IMR-90 (cell line): ENCODE measurements at regions not wholly inside any gene's neighbourhood (a gene's known extent, or its start where the extent isn't known, plus 50 kb on each side); places are given as distances from the start of the nearest gene placed in this dataset.

Experiments
- ATAC-seq: fragments of 200-7000 bp; cut with Tn5 transposase; 2 replicates; pipeline ENCODE4 v1.9.1; 2020; ENCODE audit warnings: low read depth, mild to moderate bottlenecking, moderate library complexity
- BruUV-seq: library from RNA; stranded (reverse); fragments of 400-500 nt; replicated peaks from 2 replicates; lab custom pipeline; 2021; lab: Mats Ljungman, UMichigan
- CTCF ChIA-PET: fragments of 300-600 bp; formaldehyde crosslinking; extraction: SDS; loops from one replicate; lab custom pipeline; 2021; ENCODE audit warnings: antibody characterized with exemption; lab: Yijun Ruan, JAX
- POLR2A ChIA-PET: fragments of 300-600 bp; sonication (Branson Sonifier 250); formaldehyde crosslinking; loops from one replicate; lab custom pipeline; 2022; ENCODE audit warnings: antibody characterized with exemption; ENCODE audit not compliant: unreplicated experiment; lab: Charles Lee
- DNase-seq: peaks from one replicate; pipeline ENCODE4 v3.0.0; 2013
- H2AFZ ChIP-seq: replicated peaks from 2 replicates; pipeline ENCODE3; 2013; ENCODE audit warnings: low read length, mild to moderate bottlenecking; ENCODE audit not compliant: poor library complexity
- H2AK5ac ChIP-seq: 2 replicates; pipeline ENCODE4 v1.6.1; 2013; ENCODE audit warnings: low read depth, low read length, inconsistent platforms
- H2AK9ac ChIP-seq: replicated peaks from 2 replicates; pipeline ENCODE3; 2013; ENCODE audit warnings: mild to moderate bottlenecking, low read depth, low read length, moderate library complexity; ENCODE audit not compliant: poor library complexity
- H2BK120ac ChIP-seq: 2 replicates; pipeline ENCODE4 v1.6.1; 2013; ENCODE audit warnings: low read depth, low read length, inconsistent platforms
- H2BK15ac ChIP-seq: 3 replicates; pipeline ENCODE4 v1.6.1; 2013; ENCODE audit warnings: low read depth, low read length, inconsistent platforms
- H2BK20ac ChIP-seq: 2 replicates; pipeline ENCODE4 v1.6.1; 2013; ENCODE audit warnings: low read depth, mild to moderate bottlenecking, inconsistent platforms, low read length, moderate library complexity
- H2BK5ac ChIP-seq: 2 replicates; pipeline ENCODE4 v1.6.1; 2013; ENCODE audit warnings: mild to moderate bottlenecking, low read depth, low read length, inconsistent platforms; ENCODE audit not compliant: poor library complexity, severe bottlenecking
- H3K14ac ChIP-seq: replicated peaks from 2 replicates; pipeline ENCODE4 v1.6.1; 2013; ENCODE audit warnings: low read depth, low read length, inconsistent platforms
- H3K18ac ChIP-seq: 2 replicates; pipeline ENCODE4 v1.6.1; 2013; ENCODE audit warnings: low read depth, low read length, control low read depth
- H3K23ac ChIP-seq: 2 replicates; pipeline ENCODE4 v1.6.1; 2013; ENCODE audit warnings: low read depth, low read length, inconsistent platforms
- H3K27ac ChIP-seq: 2 replicates; pipeline ENCODE4 v1.5.1; 2013; ENCODE audit warnings: mild to moderate bottlenecking, control low read depth, low read length; ENCODE audit not compliant: insufficient read depth
- H3K27me3 ChIP-seq: 2 replicates; pipeline ENCODE4 v1.6.1; 2013; ENCODE audit warnings: low read length; ENCODE audit not compliant: control insufficient read depth, insufficient read depth
- H3K36me3 ChIP-seq: 2 replicates; pipeline ENCODE4 v1.6.1; 2013; ENCODE audit warnings: low read length, mixed read lengths; ENCODE audit not compliant: control insufficient read depth, insufficient read depth
- H3K4ac ChIP-seq: 2 replicates; pipeline ENCODE4 v1.6.1; 2013; ENCODE audit warnings: low read depth, low read length, inconsistent platforms
- H3K4me1 ChIP-seq: 2 replicates; pipeline ENCODE4 v1.6.1; 2013; ENCODE audit warnings: low read length, mixed read lengths; ENCODE audit not compliant: control insufficient read depth, insufficient read depth
- H3K4me2 ChIP-seq: 2 replicates; pipeline ENCODE4 v1.6.1; 2013; ENCODE audit warnings: low read depth, mild to moderate bottlenecking, control low read depth, low read length, moderate library complexity
- H3K4me3 ChIP-seq: 2 replicates; pipeline ENCODE4 v1.5.1; 2013; ENCODE audit warnings: low read depth, mild to moderate bottlenecking, control low read depth, low read length, moderate library complexity; ENCODE audit not compliant: insufficient read depth
- H3K56ac ChIP-seq: 2 replicates; pipeline ENCODE4 v1.6.1; 2013; ENCODE audit warnings: low read length, inconsistent platforms; ENCODE audit not compliant: insufficient read depth; ENCODE audit errors: extremely low read depth
- H3K79me1 ChIP-seq, 2 experiments: 2 replicates each; pipeline ENCODE4 v1.6.1; 2013; ENCODE audit warnings: low read length in 2 of 2, inconsistent platforms in 1 of 2, low read depth in 1 of 2
- H3K9ac ChIP-seq: 2 replicates; pipeline ENCODE4 v1.6.1; 2013; ENCODE audit warnings: low read depth, low read length, control low read depth
- H3K9me1 ChIP-seq: 2 replicates; pipeline ENCODE4 v1.6.1; 2013; ENCODE audit warnings: low read length, inconsistent platforms; ENCODE audit not compliant: insufficient read depth
- H3K9me3 ChIP-seq: 2 replicates; pipeline ENCODE4 v1.6.1; 2013; ENCODE audit warnings: low read length; ENCODE audit not compliant: control insufficient read depth, insufficient read depth
- H4K20me1 ChIP-seq: 2 replicates; pipeline ENCODE4 v1.6.1; 2013; ENCODE audit warnings: low read length, inconsistent platforms; ENCODE audit not compliant: insufficient read depth
- H4K5ac ChIP-seq: 2 replicates; pipeline ENCODE4 v1.6.1; 2013; ENCODE audit warnings: mild to moderate bottlenecking, low read depth, low read length, control low read depth
- H4K8ac ChIP-seq, 2 experiments: 2 replicates each; pipeline ENCODE4 v1.6.1; 2013; ENCODE audit warnings: low read depth in 2 of 2, low read length in 2 of 2, control low read depth in 1 of 2, inconsistent platforms in 1 of 2
- H4K91ac ChIP-seq: 2 replicates; pipeline ENCODE4 v1.6.1; 2013; ENCODE audit warnings: low read depth, low read length, inconsistent platforms; ENCODE audit not compliant: insufficient read depth
- BHLHE40 ChIP-seq: fragments of 150-350 bp; IDR thresholded peaks from 2 replicates; pipeline ENCODE4 v1.6.1; 2016; ENCODE audit warnings: mild to moderate bottlenecking, low read depth, low read length
- CEBPB ChIP-seq: IDR thresholded peaks from 2 replicates; pipeline ENCODE4 v1.6.1; 2012; ENCODE audit warnings: low read depth, low read length, improper control_type of control experiment
- CHD1 ChIP-seq: IDR thresholded peaks from 2 replicates; pipeline ENCODE4 v1.6.1; 2012; ENCODE audit warnings: low read depth, low read length, improper control_type of control experiment
- FOS ChIP-seq: fragments of 150-350 bp; IDR thresholded peaks from 2 replicates; pipeline ENCODE4 v1.6.1; 2016; ENCODE audit warnings: low read depth, low read length
- MAFK ChIP-seq: IDR thresholded peaks from 2 replicates; pipeline ENCODE4 v1.6.1; 2012; ENCODE audit warnings: low read depth, low read length, improper control_type of control experiment
- MAZ ChIP-seq: IDR thresholded peaks from 2 replicates; pipeline ENCODE4 v1.6.1; 2012; ENCODE audit warnings: low read depth, mild to moderate bottlenecking, low read length, improper control_type of control experiment, moderate library complexity, borderline replicate concordance
- MXI1 ChIP-seq: IDR thresholded peaks from 2 replicates; pipeline ENCODE4 v1.6.1; 2012; ENCODE audit warnings: low read depth, mild to moderate bottlenecking, low read length, moderate library complexity, borderline replicate concordance
- NFE2L2 ChIP-seq: fragments of 150-350 bp; IDR thresholded peaks from 2 replicates; pipeline ENCODE4 v1.6.1; 2016; ENCODE audit warnings: low read depth, mild to moderate bottlenecking, low read length
- POLR2A ChIP-seq: IDR thresholded peaks from 2 replicates; pipeline ENCODE4 v1.6.1; 2012; ENCODE audit warnings: mild to moderate bottlenecking, low read depth, low read length
- RAD21 ChIP-seq: IDR thresholded peaks from 2 replicates; pipeline ENCODE4 v1.6.1; 2012; ENCODE audit warnings: low read length, improper control_type of control experiment
- RCOR1 ChIP-seq: IDR thresholded peaks from 2 replicates; pipeline ENCODE4 v1.6.1; 2012; ENCODE audit warnings: mild to moderate bottlenecking, low read length, improper control_type of control experiment; ENCODE audit not compliant: insufficient replicate concordance
- RFX5 ChIP-seq: IDR thresholded peaks from 2 replicates; pipeline ENCODE4 v1.8.0; 2012; ENCODE audit warnings: low read depth, mild to moderate bottlenecking, low read length, moderate library complexity
- SMC3 ChIP-seq: fragments of 150-350 bp; IDR thresholded peaks from 2 replicates; pipeline ENCODE4 v1.6.1; 2016; ENCODE audit warnings: low read depth, mild to moderate bottlenecking, antibody characterized with exemption, low read length, moderate library complexity
- WGBS, 2 experiments: methylation state at CpG; one replicate each; pipeline versions ENCODE4 v1.1.5 to v1.1.7; 2013; ENCODE audit warnings: missing lambda C conversion rate in 2 of 2; ENCODE audit not compliant: insufficient read length in 1 of 2; ENCODE audit errors: extremely low coverage in 2 of 2; 5-methylcytosine and 5-hydroxymethylcytosine counted together
- dilution Hi-C: fragments of 300-500 bp; cut with HindIII; formaldehyde crosslinking; loops from one replicate; pipeline ENCODE4 v1.14.3; 2018; ENCODE audit warnings: low sequenced_read_pairs; ENCODE audit not compliant: unreplicated experiment
- in situ Hi-C: fragments of 300-500 bp; cut with MboI; formaldehyde crosslinking; loops from 3 replicates; pipeline ENCODE4 v1.14.3; 2019; ENCODE audit warnings: low sequenced_read_pairs, inconsistent platforms, mixed read lengths
- intact Hi-C: fragments of 100-400 bp; cut with micrococcal nuclease; formaldehyde crosslinking; loops from 2 replicates; pipeline ENCODE4 v1.10.0; 2022
- TF ChIP-seq, protein P1 (sequence below): fragments of 150-350 bp; IDR thresholded peaks from 2 replicates; pipeline ENCODE4 v1.6.1; 2017; ENCODE audit warnings: mild to moderate bottlenecking, antibody characterized with exemption, low read length, low read depth
- TF ChIP-seq, protein P2 (sequence below): conservative IDR thresholded peaks from 2 replicates; pipeline ENCODE4 v1.5.1; 2012; ENCODE audit warnings: mild to moderate bottlenecking, low read depth, low read length, improper control_type of control experiment
- TF ChIP-seq, protein P3 (sequence below): fragments of 150-350 bp; IDR thresholded peaks from 2 replicates; pipeline ENCODE4 v1.6.1; 2016; ENCODE audit warnings: low read depth, mild to moderate bottlenecking, low read length, moderate library complexity, borderline replicate concordance

DNA sequence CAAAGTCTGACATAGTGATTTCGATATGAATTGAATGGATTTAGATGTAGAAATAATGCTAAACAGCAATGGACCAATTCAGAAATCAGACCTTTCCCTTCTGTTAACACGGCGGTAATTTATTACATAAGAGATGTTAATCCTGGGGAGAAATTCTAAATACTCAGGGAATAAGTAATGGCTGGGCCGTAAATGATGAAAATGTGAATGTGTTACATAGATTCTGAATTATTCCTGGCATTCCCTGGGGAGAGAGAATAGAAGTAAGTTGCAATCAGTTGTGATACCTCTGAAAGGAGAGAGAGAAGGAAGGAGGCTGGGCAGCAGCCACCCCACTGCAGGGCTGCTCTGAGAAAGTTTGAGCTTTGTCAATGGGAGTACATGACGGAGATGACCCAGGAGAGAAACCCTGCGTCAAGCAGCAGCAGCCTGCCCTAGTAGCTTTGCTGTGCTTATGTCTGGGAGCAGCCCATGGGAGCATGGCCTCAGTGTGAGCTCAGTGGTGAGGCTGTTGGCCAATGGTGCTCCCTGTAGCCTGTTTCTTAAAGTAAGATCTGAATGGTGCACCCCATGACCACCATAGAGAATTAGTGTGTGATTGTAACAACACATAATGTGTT lies 420.1 kb downstream of the MTRR start:
- no peak overlapping the region for H3K4me3 ChIP-seq
- no peak overlapping the region for H3K14ac ChIP-seq
- no peak overlapping the region for H2BK120ac ChIP-seq
- H2AFZ ChIP-seq, result no peak overlapping the region
- in situ Hi-C loops (no loop called here), dilution Hi-C loops (no loop called here), intact Hi-C loops (no loop called here)
- no TSS peak for BruUV-seq
- WGBS, 2 experiments, result 46% methylated on average over 2 of the region's 6 CpGs; no CpG with 5 or more reads in 1 of the 2 experiments
- H3K56ac ChIP-seq, result no peak overlapping the region
- H2AK5ac ChIP-seq, result no peak overlapping the region
- H3K79me1 ChIP-seq, result no peaks in the 10 kb centered on the region
- no peaks in the 10 kb centered on the region for H3K9me3 ChIP-seq
- H3K27ac ChIP-seq, result no peak overlapping the region
- no peak overlapping the region for H4K5ac ChIP-seq
- H3K36me3 ChIP-seq, result no peaks in the 10 kb centered on the region
- H2AK9ac ChIP-seq, result no peak overlapping the region
- CTCF ChIA-PET, result no interaction called here
- H3K9me1 ChIP-seq, result no peaks in the 10 kb centered on the region
- no peaks in the 10 kb centered on the region for H3K27me3 ChIP-seq
- H2BK15ac ChIP-seq, result no peak overlapping the region
- H4K20me1 ChIP-seq, result no peaks in the 10 kb centered on the region
- no peak overlapping the region for H3K4ac ChIP-seq
- no peak overlapping the region for H4K91ac ChIP-seq
- H2BK5ac ChIP-seq, result no peak overlapping the region
- DNase-seq, result no peak
- H3K18ac ChIP-seq, result no peak overlapping the region
- H3K23ac ChIP-seq, result no peak overlapping the region
- TF ChIP-seq, protein P1, sequence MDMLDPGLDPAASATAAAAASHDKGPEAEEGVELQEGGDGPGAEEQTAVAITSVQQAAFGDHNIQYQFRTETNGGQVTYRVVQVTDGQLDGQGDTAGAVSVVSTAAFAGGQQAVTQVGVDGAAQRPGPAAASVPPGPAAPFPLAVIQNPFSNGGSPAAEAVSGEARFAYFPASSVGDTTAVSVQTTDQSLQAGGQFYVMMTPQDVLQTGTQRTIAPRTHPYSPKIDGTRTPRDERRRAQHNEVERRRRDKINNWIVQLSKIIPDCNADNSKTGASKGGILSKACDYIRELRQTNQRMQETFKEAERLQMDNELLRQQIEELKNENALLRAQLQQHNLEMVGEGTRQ, result no peak
- TF ChIP-seq NFE2L2 (no peak), SMC3 (no peak), MAZ (no peak), FOS (no peak), MXI1 (no peak), RCOR1 (no peak), CEBPB (no peak), BHLHE40 (no peak), RAD21 (no peak), RFX5 (no peak), MAFK (no peak), CHD1 (no peak), POLR2A (no peak)
- TF ChIP-seq, protein P2, sequence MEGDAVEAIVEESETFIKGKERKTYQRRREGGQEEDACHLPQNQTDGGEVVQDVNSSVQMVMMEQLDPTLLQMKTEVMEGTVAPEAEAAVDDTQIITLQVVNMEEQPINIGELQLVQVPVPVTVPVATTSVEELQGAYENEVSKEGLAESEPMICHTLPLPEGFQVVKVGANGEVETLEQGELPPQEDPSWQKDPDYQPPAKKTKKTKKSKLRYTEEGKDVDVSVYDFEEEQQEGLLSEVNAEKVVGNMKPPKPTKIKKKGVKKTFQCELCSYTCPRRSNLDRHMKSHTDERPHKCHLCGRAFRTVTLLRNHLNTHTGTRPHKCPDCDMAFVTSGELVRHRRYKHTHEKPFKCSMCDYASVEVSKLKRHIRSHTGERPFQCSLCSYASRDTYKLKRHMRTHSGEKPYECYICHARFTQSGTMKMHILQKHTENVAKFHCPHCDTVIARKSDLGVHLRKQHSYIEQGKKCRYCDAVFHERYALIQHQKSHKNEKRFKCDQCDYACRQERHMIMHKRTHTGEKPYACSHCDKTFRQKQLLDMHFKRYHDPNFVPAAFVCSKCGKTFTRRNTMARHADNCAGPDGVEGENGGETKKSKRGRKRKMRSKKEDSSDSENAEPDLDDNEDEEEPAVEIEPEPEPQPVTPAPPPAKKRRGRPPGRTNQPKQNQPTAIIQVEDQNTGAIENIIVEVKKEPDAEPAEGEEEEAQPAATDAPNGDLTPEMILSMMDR, result no peak
- TF ChIP-seq, protein P3, sequence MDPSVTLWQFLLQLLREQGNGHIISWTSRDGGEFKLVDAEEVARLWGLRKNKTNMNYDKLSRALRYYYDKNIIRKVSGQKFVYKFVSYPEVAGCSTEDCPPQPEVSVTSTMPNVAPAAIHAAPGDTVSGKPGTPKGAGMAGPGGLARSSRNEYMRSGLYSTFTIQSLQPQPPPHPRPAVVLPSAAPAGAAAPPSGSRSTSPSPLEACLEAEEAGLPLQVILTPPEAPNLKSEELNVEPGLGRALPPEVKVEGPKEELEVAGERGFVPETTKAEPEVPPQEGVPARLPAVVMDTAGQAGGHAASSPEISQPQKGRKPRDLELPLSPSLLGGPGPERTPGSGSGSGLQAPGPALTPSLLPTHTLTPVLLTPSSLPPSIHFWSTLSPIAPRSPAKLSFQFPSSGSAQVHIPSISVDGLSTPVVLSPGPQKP, result no peak
- no peak for ATAC-seq
- POLR2A ChIA-PET, result no interaction called here
- H4K8ac ChIP-seq, result no peak overlapping the region
- H2BK20ac ChIP-seq, result no peak overlapping the region
- H3K9ac ChIP-seq, result no peak overlapping the region
- no peak overlapping the region for H3K4me2 ChIP-seq
- no peaks in the 10 kb centered on the region for H3K4me1 ChIP-seq
